ENCODE measurements at regions not wholly inside any gene's neighbourhood (a gene's known extent, or its start where the extent isn't known, plus 50 kb on each side); places are given as distances from the start of the nearest gene placed in this dataset.

- Histone ChIP-seq H3K4me1 (ENCODE audit: control insufficient read depth in 2 of 2, insufficient read depth in 2 of 2, low read length in 2 of 2) (no peaks in the 10 kb centered on the region), H3K9ac (ENCODE audit: low read depth in 1 of 2, low read length in 2 of 2) (no peak overlapping the region)
Observed at GRCh38 chr3:177688152-177688551, 490.9 kb upstream of the TBL1XR1 start.

GRCh38 chr3:177689077-177689476 is 491.8 kb upstream of the TBL1XR1 start:
- no peaks in the 10 kb centered on the region for H3K36me3 ChIP-seq (ENCODE audit: control insufficient read depth in 2 of 2, insufficient read depth in 2 of 2, low read length in 2 of 2)
- H3K27ac ChIP-seq (ENCODE audit: low read depth in 2 of 2, low read length in 2 of 2), result no peak overlapping the region
- no peak overlapping the region for H3K9ac ChIP-seq (ENCODE audit: low read depth in 1 of 2, low read length in 2 of 2)

More at GRCh38 chr3:177688152-177688551, 490.9 kb upstream of the TBL1XR1 start:
- H3K27ac ChIP-seq (ENCODE audit: low read depth in 2 of 2, low read length in 2 of 2), result no peak overlapping the region
- H3K27me3 ChIP-seq (ENCODE audit: control insufficient read depth in 2 of 2, insufficient read depth in 2 of 2, low read length in 2 of 2), result no peaks in the 10 kb centered on the region
- no peaks in the 10 kb centered on the region for H3K36me3 ChIP-seq (ENCODE audit: control insufficient read depth in 2 of 2, insufficient read depth in 2 of 2, low read length in 2 of 2)
- H3K9me3 ChIP-seq (ENCODE audit: control insufficient read depth in 2 of 2, low read length in 2 of 2), result no peaks in the 10 kb centered on the region
- H3K4me3 ChIP-seq (ENCODE audit: low read length in 2 of 2), result no peak overlapping the region

GRCh38 chr3:177689869-177690268 is 492.6 kb upstream of the TBL1XR1 start:
- Histone ChIP-seq H3K4me3 (ENCODE audit: low read length in 2 of 2) (no peak overlapping the region), H3K4me1 (ENCODE audit: control insufficient read depth in 2 of 2, insufficient read depth in 2 of 2, low read length in 2 of 2) (peaks cover 0 to 2% of the 10 kb centered on the region in 2 donors), H3K27me3 (ENCODE audit: control insufficient read depth in 2 of 2, insufficient read depth in 2 of 2, low read length in 2 of 2) (no peaks in the 10 kb centered on the region), H3K27ac (ENCODE audit: low read depth in 2 of 2, low read length in 2 of 2) (no peak overlapping the region), H3K36me3 (ENCODE audit: control insufficient read depth in 2 of 2, insufficient read depth in 2 of 2, low read length in 2 of 2) (no peaks in the 10 kb centered on the region), H3K9me3 (ENCODE audit: control insufficient read depth in 2 of 2, low read length in 2 of 2) (no peaks in the 10 kb centered on the region), H3K9ac (ENCODE audit: low read depth in 1 of 2, low read length in 2 of 2) (no peak overlapping the region)

More at GRCh38 chr3:177689077-177689476, 491.8 kb upstream of the TBL1XR1 start:
- no peaks in the 10 kb centered on the region for H3K9me3 ChIP-seq (ENCODE audit: control insufficient read depth in 2 of 2, low read length in 2 of 2)
- no peak overlapping the region for H3K4me3 ChIP-seq (ENCODE audit: low read length in 2 of 2)
- H3K4me1 ChIP-seq (ENCODE audit: control insufficient read depth in 2 of 2, insufficient read depth in 2 of 2, low read length in 2 of 2), result no peaks in the 10 kb centered on the region
- no peaks in the 10 kb centered on the region for H3K27me3 ChIP-seq (ENCODE audit: control insufficient read depth in 2 of 2, insufficient read depth in 2 of 2, low read length in 2 of 2)

GRCh38 chr3:177690306-177690705 is 493.0 kb upstream of the TBL1XR1 start:
- no peak overlapping the region for H3K27ac ChIP-seq (ENCODE audit: low read depth in 2 of 2, low read length in 2 of 2)
- H3K4me1 ChIP-seq (ENCODE audit: control insufficient read depth in 2 of 2, insufficient read depth in 2 of 2, low read length in 2 of 2), result peaks cover 0 to 2% of the 10 kb centered on the region in 2 donors
- H3K36me3 ChIP-seq (ENCODE audit: control insufficient read depth in 2 of 2, insufficient read depth in 2 of 2, low read length in 2 of 2), result no peaks in the 10 kb centered on the region
- no peak overlapping the region for H3K4me3 ChIP-seq (ENCODE audit: low read length in 2 of 2)
- H3K9me3 ChIP-seq (ENCODE audit: control insufficient read depth in 2 of 2, low read length in 2 of 2), result no peaks in the 10 kb centered on the region
- no peak overlapping the region for H3K9ac ChIP-seq (ENCODE audit: low read depth in 1 of 2, low read length in 2 of 2)
- H3K27me3 ChIP-seq (ENCODE audit: control insufficient read depth in 2 of 2, insufficient read depth in 2 of 2, low read length in 2 of 2), result no peaks in the 10 kb centered on the region

GRCh38 chr3:177692304-177692975 is 495.2 kb upstream of the TBL1XR1 start:
- H3K27ac ChIP-seq (ENCODE audit: low read depth in 2 of 2, low read length in 2 of 2), result no peak overlapping the region
- no peaks in the 10 kb centered on the region for H3K9me3 ChIP-seq (ENCODE audit: control insufficient read depth in 2 of 2, low read length in 2 of 2)
- H3K9ac ChIP-seq (ENCODE audit: low read depth in 1 of 2, low read length in 2 of 2), result no peak overlapping the region

GRCh38 chr3:177693616-177694264 is 496.5 kb upstream of the TBL1XR1 start:
- Histone ChIP-seq H3K4me3 (ENCODE audit: low read length in 2 of 2) (no peak overlapping the region), H3K36me3 (ENCODE audit: control insufficient read depth in 2 of 2, insufficient read depth in 2 of 2, low read length in 2 of 2) (no peaks in the 10 kb centered on the region), H3K27me3 (ENCODE audit: control insufficient read depth in 2 of 2, insufficient read depth in 2 of 2, low read length in 2 of 2) (no peaks in the 10 kb centered on the region), H3K27ac (ENCODE audit: low read depth in 2 of 2, low read length in 2 of 2) (no peak overlapping the region), H3K9ac (ENCODE audit: low read depth in 1 of 2, low read length in 2 of 2) (no peak overlapping the region), H3K9me3 (ENCODE audit: control insufficient read depth in 2 of 2, low read length in 2 of 2) (no peaks in the 10 kb centered on the region), H3K4me1 (ENCODE audit: control insufficient read depth in 2 of 2, insufficient read depth in 2 of 2, low read length in 2 of 2) (peaks cover 0 to 2% of the 10 kb centered on the region in 2 donors)

More at GRCh38 chr3:177692304-177692975, 495.2 kb upstream of the TBL1XR1 start:
- Histone ChIP-seq H3K4me1 (ENCODE audit: control insufficient read depth in 2 of 2, insufficient read depth in 2 of 2, low read length in 2 of 2) (peaks cover 0 to 2% of the 10 kb centered on the region in 2 donors), H3K4me3 (ENCODE audit: low read length in 2 of 2) (no peak overlapping the region), H3K36me3 (ENCODE audit: control insufficient read depth in 2 of 2, insufficient read depth in 2 of 2, low read length in 2 of 2) (no peaks in the 10 kb centered on the region), H3K27me3 (ENCODE audit: control insufficient read depth in 2 of 2, insufficient read depth in 2 of 2, low read length in 2 of 2) (no peaks in the 10 kb centered on the region)

- no peaks in the 10 kb centered on the region for H3K9me3 ChIP-seq (ENCODE audit: control insufficient read depth in 2 of 2, low read length in 2 of 2)
- H3K36me3 ChIP-seq (ENCODE audit: control insufficient read depth in 2 of 2, insufficient read depth in 2 of 2, low read length in 2 of 2), result no peaks in the 10 kb centered on the region
- no peak overlapping the region for H3K27ac ChIP-seq (ENCODE audit: low read depth in 2 of 2, low read length in 2 of 2)
- H3K27me3 ChIP-seq (ENCODE audit: control insufficient read depth in 2 of 2, insufficient read depth in 2 of 2, low read length in 2 of 2), result no peaks in the 10 kb centered on the region
- no peak overlapping the region for H3K9ac ChIP-seq (ENCODE audit: low read depth in 1 of 2, low read length in 2 of 2)
- H3K4me3 ChIP-seq (ENCODE audit: low read length in 2 of 2), result no peak overlapping the region
- peaks cover 0 to 2% of the 10 kb centered on the region in 2 donors for H3K4me1 ChIP-seq (ENCODE audit: control insufficient read depth in 2 of 2, insufficient read depth in 2 of 2, low read length in 2 of 2)
Observed at GRCh38 chr3:177694316-177694715, 497.0 kb upstream of the TBL1XR1 start.

- H3K4me1 ChIP-seq (ENCODE audit: control insufficient read depth in 2 of 2, insufficient read depth in 2 of 2, low read length in 2 of 2), result peaks cover 0 to 2% of the 10 kb centered on the region in 2 donors
- no peaks in the 10 kb centered on the region for H3K27me3 ChIP-seq (ENCODE audit: control insufficient read depth in 2 of 2, insufficient read depth in 2 of 2, low read length in 2 of 2)
- H3K36me3 ChIP-seq (ENCODE audit: control insufficient read depth in 2 of 2, insufficient read depth in 2 of 2, low read length in 2 of 2), result no peaks in the 10 kb centered on the region
- no peak overlapping the region for H3K27ac ChIP-seq (ENCODE audit: low read depth in 2 of 2, low read length in 2 of 2)
- no peak overlapping the region for H3K4me3 ChIP-seq (ENCODE audit: low read length in 2 of 2)
- no peaks in the 10 kb centered on the region for H3K9me3 ChIP-seq (ENCODE audit: control insufficient read depth in 2 of 2, low read length in 2 of 2)
- H3K9ac ChIP-seq (ENCODE audit: low read depth in 1 of 2, low read length in 2 of 2), result no peak overlapping the region
Observed at GRCh38 chr3:177694951-177695350, 497.7 kb upstream of the TBL1XR1 start.

GRCh38 chr3:177700117-177700516 is 502.8 kb upstream of the TBL1XR1 start:
- Histone ChIP-seq H3K4me1 (ENCODE audit: control insufficient read depth in 2 of 2, insufficient read depth in 2 of 2, low read length in 2 of 2) (no peaks in the 10 kb centered on the region), H3K4me3 (ENCODE audit: low read length in 2 of 2) (no peak overlapping the region)

GRCh38 chr3:177703788-177704187 is 506.5 kb upstream of the TBL1XR1 start:
- Histone ChIP-seq H3K27me3 (ENCODE audit: control insufficient read depth in 2 of 2, insufficient read depth in 2 of 2, low read length in 2 of 2) (no peaks in the 10 kb centered on the region), H3K4me3 (ENCODE audit: low read length in 2 of 2) (no peak overlapping the region), H3K9me3 (ENCODE audit: control insufficient read depth in 2 of 2, low read length in 2 of 2) (no peaks in the 10 kb centered on the region), H3K36me3 (ENCODE audit: control insufficient read depth in 2 of 2, insufficient read depth in 2 of 2, low read length in 2 of 2) (no peaks in the 10 kb centered on the region), H3K4me1 (ENCODE audit: control insufficient read depth in 2 of 2, insufficient read depth in 2 of 2, low read length in 2 of 2) (no peaks in the 10 kb centered on the region), H3K9ac (ENCODE audit: low read depth in 1 of 2, low read length in 2 of 2) (no peak overlapping the region), H3K27ac (ENCODE audit: low read depth in 2 of 2, low read length in 2 of 2) (no peak overlapping the region)

More at GRCh38 chr3:177700117-177700516, 502.8 kb upstream of the TBL1XR1 start:
- no peaks in the 10 kb centered on the region for H3K36me3 ChIP-seq (ENCODE audit: control insufficient read depth in 2 of 2, insufficient read depth in 2 of 2, low read length in 2 of 2)
- H3K9ac ChIP-seq (ENCODE audit: low read depth in 1 of 2, low read length in 2 of 2), result no peak overlapping the region
- H3K9me3 ChIP-seq (ENCODE audit: control insufficient read depth in 2 of 2, low read length in 2 of 2), result no peaks in the 10 kb centered on the region
- no peaks in the 10 kb centered on the region for H3K27me3 ChIP-seq (ENCODE audit: control insufficient read depth in 2 of 2, insufficient read depth in 2 of 2, low read length in 2 of 2)
- H3K27ac ChIP-seq (ENCODE audit: low read depth in 2 of 2, low read length in 2 of 2), result no peak overlapping the region
